Right cardiac atrium (tissue), 5 donors: ENCODE measurements at regions not wholly inside any gene's neighbourhood (a gene's known extent, or its start where the extent isn't known, plus 50 kb on each side); places are given as distances from the start of the nearest gene placed in this dataset.

ENCODE experiments used
- ATAC-seq, 2 donors: fragments of 200-7000 bp; cut with Tn5 transposase; one replicate each; pipeline versions ENCODE4 v1.8.0 to v1.9.1; 2020; ENCODE audit warnings: moderate library complexity in 2 of 2, mild to moderate bottlenecking in 1 of 2
- DNase-seq, 3 donors: peaks; one replicate each; pipeline ENCODE4 v3.0.0-alpha.2; 2020
- H3K27ac ChIP-seq: one replicate; pipeline ENCODE4 v1.5.1; 2013; ENCODE audit warnings: mild to moderate bottlenecking, low read length, control low read depth, moderate library complexity
- H3K27me3 ChIP-seq: one replicate; pipeline ENCODE4 v1.6.1; 2013; ENCODE audit not compliant: control insufficient read depth, insufficient read depth
- H3K4me1 ChIP-seq: one replicate; pipeline ENCODE4 v1.6.1; 2013; ENCODE audit warnings: low read length; ENCODE audit not compliant: control insufficient read depth, insufficient read depth
- H3K4me3 ChIP-seq: one replicate; pipeline ENCODE4 v1.5.1; 2013; ENCODE audit warnings: low read length, control low read depth
- H3K9me3 ChIP-seq: one replicate; pipeline ENCODE4 v1.6.1; 2013; ENCODE audit warnings: low read length; ENCODE audit not compliant: control insufficient read depth
- WGBS: extraction: QIAGEN DNeasy Blood & Tissue Kit; methylation state at CpG from one replicate; pipeline ENCODE4 v1.1.7; 2013; 5-methylcytosine and 5-hydroxymethylcytosine counted together
- intact Hi-C, 4 donors: fragments of 100-400 bp; cut with DNase I; formaldehyde crosslinking; loops; one replicate each; pipeline versions ENCODE4 v1.11.0 to v1.14.0; 2022 to 2023
- donor health status: healthy with polysubstance abuse.
- donor health status: DM: no; HTN: yes; CAD: no.
- donor health status: DM: no; HTN: no; CAD: no.
- donor health status: DM: no; HTN: yes; CAD: no; lungs with severe emphysema.
- donor health status: DM: yes; HTN: yes; CAD: no.

DNA sequence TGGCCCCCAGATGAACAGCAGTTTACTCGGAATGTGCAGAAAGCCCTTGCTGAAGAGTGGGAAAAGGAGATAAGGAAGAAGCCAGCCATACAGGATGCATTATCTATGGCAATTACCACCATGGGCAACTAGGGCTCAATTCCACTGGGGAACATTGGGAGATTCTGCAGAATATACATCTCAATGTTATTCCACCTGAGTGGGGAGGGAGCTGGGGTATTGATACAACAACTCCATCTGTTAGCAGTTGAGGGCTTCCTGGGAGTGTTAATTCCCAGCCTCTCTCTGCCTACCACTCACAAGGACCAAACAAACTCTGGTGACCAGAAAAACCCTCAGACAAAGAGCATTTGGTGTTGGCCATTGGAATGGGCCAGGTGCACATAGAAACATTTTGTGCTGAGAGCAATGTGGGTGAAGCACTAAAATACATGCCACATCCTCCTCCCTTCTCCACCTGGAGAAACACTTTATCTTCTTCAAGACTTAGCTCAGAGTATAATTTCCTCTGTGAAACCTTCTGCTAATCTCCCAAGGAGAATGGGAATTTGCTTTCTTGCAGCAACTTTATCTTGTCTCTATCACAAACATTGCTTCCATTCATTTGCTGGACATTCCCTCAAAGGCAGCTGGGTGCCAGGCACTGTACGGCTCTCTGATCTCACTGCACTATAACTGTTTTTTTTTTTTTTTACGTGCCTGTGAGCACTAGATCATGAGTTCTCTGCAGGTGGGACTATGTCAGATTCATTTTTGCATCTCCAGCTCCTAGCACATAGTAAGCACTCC, 292.2 kb downstream of the MN1 start:
- Histone ChIP-seq H3K4me1 (peaks cover 1% of the 10 kb centered on the region), H3K27ac (no peak overlapping the region), H3K9me3 (no peaks in the 10 kb centered on the region), H3K27me3 (no peaks in the 10 kb centered on the region), H3K4me3 (no peak overlapping the region)
- no peak for DNase-seq
- 67% methylated on average over 3 of the region's 3 CpGs for WGBS
- ATAC-seq, result no peak
- intact Hi-C loops, result no loop called here

DNA sequence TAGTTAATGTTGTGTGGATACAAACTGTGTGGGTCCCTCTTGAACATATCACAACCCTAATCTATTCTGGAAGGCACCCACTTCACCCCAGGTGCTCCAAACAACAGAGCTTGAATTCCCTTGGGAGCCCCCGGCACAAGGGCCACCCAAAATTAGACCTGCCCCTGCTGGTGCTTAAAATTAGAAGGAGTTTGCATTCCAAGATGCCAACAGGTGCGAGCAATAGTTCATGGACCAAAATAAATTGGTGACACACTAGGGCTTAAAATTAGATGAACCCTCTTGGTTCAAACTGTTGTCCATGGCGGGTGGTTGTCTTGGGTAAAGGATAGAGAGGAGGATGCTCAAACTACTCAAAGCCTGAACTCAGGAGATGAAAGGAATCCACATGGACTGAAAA, 291.5 kb downstream of the MN1 start:
- intact Hi-C loops, result no loop called here
- Histone ChIP-seq H3K9me3 (no peaks in the 10 kb centered on the region), H3K27ac (no peak overlapping the region), H3K27me3 (no peaks in the 10 kb centered on the region), H3K4me3 (no peak overlapping the region), H3K4me1 (peaks cover 1% of the 10 kb centered on the region)
- WGBS, result 73% methylated on average over 3 of the region's 3 CpGs
- DNase-seq (no peak), ATAC-seq (no peak)

DNA sequence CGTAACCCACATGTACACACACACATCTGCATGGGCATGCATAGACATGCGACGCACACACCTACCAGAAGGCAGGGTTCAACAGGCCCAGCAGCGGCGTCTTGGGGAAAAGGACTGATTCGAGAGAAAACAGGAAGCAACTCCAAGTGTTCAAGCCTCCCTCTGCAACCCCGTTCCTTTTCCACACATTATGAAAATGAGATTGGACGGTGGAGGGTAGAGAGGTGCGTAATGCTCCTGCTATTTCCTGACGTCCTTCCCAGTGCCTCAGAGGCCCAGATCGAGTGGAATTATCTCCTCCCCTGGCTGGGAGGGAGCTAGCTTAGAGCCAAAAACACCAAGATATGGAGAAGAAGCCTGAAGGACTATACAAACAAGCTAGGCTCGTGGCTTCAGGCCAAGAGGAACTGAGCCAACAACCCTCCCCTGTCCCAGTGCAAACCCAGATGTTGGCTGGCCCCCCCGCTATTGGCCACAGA, 289.2 kb downstream of the MN1 start:
- peaks cover 1% of the 10 kb centered on the region for H3K4me1 ChIP-seq
- WGBS, result 24% methylated on average over 13 of the region's 13 CpGs
- intact Hi-C loops, result no loop called here
- peak overlapping the region; percentile 75 for H3K27ac ChIP-seq
- no peaks in the 10 kb centered on the region for H3K9me3 ChIP-seq
- peak; percentile 95 to 98 (median 95) for DNase-seq
- no peak overlapping the region for H3K4me3 ChIP-seq
- ATAC-seq, result peak; percentile 94 to 97
- no peaks in the 10 kb centered on the region for H3K27me3 ChIP-seq

DNA sequence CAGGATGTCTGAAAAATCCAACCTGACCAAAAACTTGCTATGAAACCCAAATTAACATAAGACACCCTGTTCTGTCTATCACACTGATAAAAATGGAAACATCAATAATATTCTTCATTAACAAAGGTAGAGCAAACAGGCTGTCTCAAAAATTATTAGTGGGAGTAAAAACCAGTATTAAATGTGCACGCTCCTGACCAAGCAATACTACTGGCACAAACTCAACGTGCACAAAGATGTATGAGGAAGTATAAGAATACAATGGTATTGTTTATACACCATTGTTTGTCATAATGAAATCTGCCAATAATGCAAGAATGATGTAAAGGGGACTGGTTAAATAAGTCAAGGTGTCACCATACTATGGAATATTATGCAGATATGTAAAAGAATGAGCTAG, 288.5 kb downstream of the MN1 start:
- Histone ChIP-seq H3K9me3 (no peaks in the 10 kb centered on the region), H3K4me3 (no peak overlapping the region), H3K27ac (peak overlapping the region; percentile 25), H3K27me3 (no peaks in the 10 kb centered on the region), H3K4me1 (peaks cover 1% of the 10 kb centered on the region)
- DNase-seq (no peak), ATAC-seq (no peak)
- 34% methylated on average over 2 of the region's 2 CpGs for WGBS
- intact Hi-C loops, result no loop called here

DNA sequence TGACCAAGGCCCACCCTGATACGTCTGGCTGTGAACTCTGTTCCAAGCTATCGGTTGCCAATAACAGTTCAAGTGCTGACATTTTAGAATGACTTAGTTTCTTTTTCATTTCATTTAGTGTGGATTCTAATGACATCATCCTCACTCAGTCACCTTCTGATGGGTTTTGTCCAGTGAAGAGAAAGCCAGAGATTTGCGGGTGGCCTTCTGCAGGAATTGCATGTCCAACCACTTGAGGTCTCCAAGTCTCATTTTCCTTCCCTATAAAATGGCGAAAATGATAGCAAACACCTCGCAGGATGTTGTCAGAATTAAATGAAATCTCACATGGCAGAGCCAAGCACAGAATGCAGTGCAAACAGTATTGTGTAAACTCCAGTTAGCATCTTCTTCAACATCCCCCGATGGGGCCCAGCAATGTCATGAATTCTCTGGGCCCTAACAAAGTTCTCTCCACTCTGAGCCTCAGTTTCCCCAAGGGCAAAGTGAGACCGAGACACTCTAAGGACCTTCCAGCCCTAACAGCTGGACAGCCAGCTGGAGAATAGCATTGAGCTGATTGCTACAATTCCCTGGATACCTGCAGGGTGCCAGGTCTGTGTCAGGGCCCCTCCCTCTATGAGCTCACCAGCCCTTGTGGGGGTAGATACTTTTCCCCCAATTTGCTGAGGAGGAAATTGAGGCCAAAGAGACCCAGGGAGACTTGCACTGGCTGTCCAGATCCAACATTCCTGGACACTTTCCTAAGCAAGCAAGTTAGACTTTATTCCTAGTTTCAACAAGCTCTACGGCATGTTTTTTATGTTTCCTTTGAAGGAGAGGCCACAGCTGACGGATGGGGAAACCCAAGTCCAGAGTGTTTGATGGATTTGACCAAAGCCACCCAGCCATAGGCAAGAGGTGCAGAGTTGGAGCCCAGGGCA, 286.7 kb downstream of the MN1 start:
- DNase-seq, result peak; percentile 81 to 90 (median 85)
- H3K27ac ChIP-seq, result peak overlapping the region; percentile 69

DNA sequence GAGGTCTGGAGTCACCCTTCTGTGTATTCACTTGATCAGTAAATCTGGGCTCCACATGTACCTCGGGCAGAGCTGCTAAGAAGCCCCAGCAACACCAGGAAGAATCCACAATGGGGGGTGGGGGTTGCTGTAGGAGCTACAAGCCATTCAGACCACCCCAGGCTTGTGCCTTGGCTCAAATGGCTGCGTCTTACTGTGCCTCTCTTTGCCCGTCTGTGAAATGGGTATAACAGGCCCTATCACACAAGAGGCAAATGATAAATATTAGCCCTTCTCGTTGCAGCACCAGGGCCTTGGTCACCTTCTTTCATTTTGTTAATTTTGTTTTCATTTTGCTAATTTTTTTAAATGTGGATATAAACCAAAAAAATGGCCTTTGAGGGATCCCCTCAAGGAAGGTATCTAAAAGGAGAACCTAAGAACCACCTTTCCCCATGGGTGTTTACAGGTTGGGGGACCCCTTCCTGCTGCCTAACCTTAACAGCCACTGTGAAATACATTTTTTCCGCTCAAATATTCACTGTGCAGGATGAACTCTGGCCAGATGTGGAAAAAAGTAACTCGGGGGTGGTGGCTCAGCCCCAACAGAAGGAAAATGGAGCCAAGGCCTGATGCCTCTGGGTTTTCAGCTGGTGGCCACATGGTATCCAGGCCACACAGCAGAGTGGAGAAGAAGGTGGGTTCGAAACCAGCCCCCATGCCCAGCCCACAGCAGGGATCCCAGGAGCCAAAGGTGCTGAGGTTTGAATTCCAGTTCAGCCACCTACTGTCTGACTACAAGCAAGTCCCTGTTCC, 284.0 kb downstream of the MN1 start:
- Histone ChIP-seq H3K9me3 (no peaks in the 10 kb centered on the region), H3K27ac (no peak overlapping the region), H3K4me1 (peaks cover 2% of the 10 kb centered on the region), H3K27me3 (no peaks in the 10 kb centered on the region), H3K4me3 (no peak overlapping the region)
- WGBS, result 83% methylated on average over 7 of the region's 7 CpGs
- ATAC-seq (no peak), DNase-seq (no peak)
- intact Hi-C loops, result no loop called here

More for the DNA sequence above, 286.7 kb downstream of the MN1 start:
- WGBS, result 56% methylated on average over 9 of the region's 9 CpGs
- H3K4me3 ChIP-seq, result no peak overlapping the region
- H3K27me3 ChIP-seq, result no peaks in the 10 kb centered on the region
- intact Hi-C loops, result no loop called here
- peak; percentile 60 to 77 for ATAC-seq
- no peaks in the 10 kb centered on the region for H3K9me3 ChIP-seq
- peaks cover 4% of the 10 kb centered on the region for H3K4me1 ChIP-seq

DNA sequence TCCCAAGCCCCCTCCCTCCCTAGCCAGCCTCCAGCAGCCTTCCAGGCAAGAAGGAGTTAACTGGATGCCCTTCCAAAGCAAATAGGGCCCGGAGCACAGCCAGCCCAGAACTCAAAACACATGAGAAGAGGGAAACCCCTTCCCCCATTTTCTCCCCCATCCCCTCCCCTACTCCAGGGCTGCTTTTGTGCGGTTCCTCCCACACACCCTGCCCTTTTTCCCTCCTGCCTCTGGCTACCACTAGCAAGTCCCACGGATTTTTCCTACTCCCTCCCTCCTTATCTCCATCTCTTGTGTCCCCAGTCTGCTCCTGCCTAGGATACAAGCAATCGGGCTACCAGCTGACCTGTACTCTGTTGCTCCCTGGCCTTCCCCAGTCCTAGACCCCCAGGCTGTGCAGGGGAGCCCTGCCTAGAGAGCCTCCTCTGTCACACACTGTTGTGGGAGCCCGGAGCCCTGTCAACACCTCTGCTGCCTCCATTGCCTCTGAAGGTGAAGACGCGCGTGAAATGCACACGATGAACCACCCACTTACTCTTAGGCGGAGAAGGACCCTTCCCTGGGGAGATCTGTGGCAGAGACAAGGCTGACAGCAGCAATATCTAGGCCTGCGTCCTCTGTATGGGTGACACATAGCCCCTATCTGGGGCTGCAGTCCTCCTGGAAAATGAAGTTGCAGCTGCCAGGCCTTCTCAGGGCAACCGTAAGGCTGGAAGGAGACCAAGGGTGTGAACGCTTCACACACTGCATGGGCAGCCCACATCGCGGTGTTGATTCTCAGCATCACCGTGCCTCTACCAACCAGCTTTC, 282.8 kb downstream of the MN1 start:
- Histone ChIP-seq H3K4me3 (no peak overlapping the region), H3K4me1 (peaks cover 2% of the 10 kb centered on the region), H3K27ac (no peak overlapping the region), H3K27me3 (no peaks in the 10 kb centered on the region), H3K9me3 (no peaks in the 10 kb centered on the region)
- DNase-seq, result peak in 1 of 3 donors; percentile 38
- intact Hi-C loops, result no loop called here
- ATAC-seq, result peak in 1 of 2 donors; percentile 24
- WGBS, result 41% methylated on average over 16 of the region's 16 CpGs

DNA sequence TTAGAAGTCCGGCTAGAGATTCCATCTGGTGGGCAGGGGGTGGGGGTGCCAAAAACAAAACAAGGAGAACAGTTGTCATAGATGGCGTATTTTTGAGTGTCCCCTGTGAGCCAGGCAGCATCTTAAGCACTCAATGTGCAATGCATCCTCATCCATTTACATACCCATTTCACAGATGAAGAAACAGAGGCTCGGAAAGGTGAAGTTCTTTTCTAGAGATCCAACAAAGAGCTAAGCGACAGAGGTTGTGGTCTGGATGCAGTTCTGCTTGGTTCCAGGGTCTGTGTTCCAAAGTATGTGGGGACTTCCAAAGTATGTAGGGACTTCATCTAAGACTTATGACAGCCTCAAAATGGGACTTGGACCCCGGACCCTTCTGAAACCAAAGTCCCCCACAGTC, 277.8 kb downstream of the MN1 start:
- WGBS, result 90% methylated on average over 5 of the region's 5 CpGs
- intact Hi-C loops, result no loop called here
- Histone ChIP-seq H3K27me3 (no peaks in the 10 kb centered on the region), H3K9me3 (no peaks in the 10 kb centered on the region), H3K4me3 (no peak overlapping the region), H3K27ac (no peak overlapping the region), H3K4me1 (peaks cover 2% of the 10 kb centered on the region)
- ATAC-seq, result no peak
- DNase-seq, result no peak

DNA sequence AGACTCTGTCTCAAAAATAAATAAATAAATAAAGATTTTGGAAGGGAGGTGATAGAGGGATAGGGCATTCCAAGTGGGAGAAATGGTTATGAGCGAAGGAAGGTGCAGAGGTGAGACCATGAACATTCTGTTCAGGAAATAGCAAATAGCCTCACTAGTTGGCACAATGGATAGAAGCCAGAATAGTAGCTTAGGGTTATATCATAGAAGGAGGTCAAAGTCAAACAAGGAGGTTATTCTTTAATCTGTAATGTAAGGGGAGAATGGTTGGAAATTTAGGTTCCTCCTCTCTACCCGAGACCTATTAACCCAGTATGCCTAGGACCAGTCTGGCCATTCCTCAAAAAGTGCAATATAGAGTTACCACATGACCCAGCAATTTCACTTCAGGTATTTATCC, 275.8 kb downstream of the MN1 start:
- no peak for ATAC-seq
- Histone ChIP-seq H3K4me1 (no peaks in the 10 kb centered on the region), H3K9me3 (peaks cover 1% of the 10 kb centered on the region), H3K4me3 (no peak overlapping the region), H3K27ac (no peak overlapping the region), H3K27me3 (no peaks in the 10 kb centered on the region)
- intact Hi-C loops, result no loop called here
- 91% methylated on average over 2 of the region's 2 CpGs for WGBS
- no peak for DNase-seq

DNA sequence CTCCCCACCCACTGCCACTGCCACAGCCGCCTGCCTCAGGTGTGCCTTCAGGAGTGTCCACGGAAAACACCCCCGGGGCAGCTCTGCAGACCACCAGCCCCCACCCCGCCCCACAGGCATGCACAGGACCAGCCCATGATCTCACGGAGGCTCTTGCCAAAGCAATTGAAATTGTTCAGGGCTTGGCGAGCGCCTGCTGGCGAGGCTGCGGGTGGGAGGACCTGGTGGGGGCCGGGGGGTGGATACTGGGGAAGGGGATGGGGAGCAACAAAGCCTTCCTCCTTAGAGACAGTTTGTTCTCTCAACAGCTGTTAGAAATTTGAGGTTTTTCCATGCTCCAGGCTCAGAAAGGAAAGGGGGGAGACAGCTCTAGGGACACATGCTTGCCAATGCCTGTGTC, 274.7 kb downstream of the MN1 start:
- ATAC-seq (peak in 1 of 2 donors; percentile 51), DNase-seq (no peak)
- intact Hi-C loops, result no loop called here
- Histone ChIP-seq H3K27me3 (no peaks in the 10 kb centered on the region), H3K4me3 (no peak overlapping the region), H3K4me1 (no peaks in the 10 kb centered on the region), H3K27ac (no peak overlapping the region), H3K9me3 (peaks cover 2% of the 10 kb centered on the region)
- 49% methylated on average over 10 of the region's 10 CpGs for WGBS
